SU-DHL-6 (cell line): ENCODE measurements at regions not wholly inside any gene's neighbourhood (a gene's known extent, or its start where the extent isn't known, plus 50 kb on each side); places are given as distances from the start of the nearest gene placed in this dataset.

Experiments
- CTCF ChIP-seq: fragments of 200-600 bp; sonication (generic); IDR thresholded peaks from one replicate; pipeline ENCODE4 v1.5.1; 2017; ENCODE audit warnings: antibody characterized with exemption, mild to moderate bottlenecking, low read length, moderate library complexity; ENCODE audit not compliant: insufficient read depth, poor library complexity, severe bottlenecking
- EZH2phosphoT487 ChIP-seq: fragments of 200-600 bp; sonication (generic), shearing (Covaris generic); conservative IDR thresholded peaks from 2 replicates; pipeline ENCODE4 v1.6.1; 2018; ENCODE audit warnings: mild to moderate bottlenecking, antibody characterized with exemption, low read length, moderate library complexity, mixed read lengths

GRCh38 chr1:163874070-163874469 is 552.3 kb downstream of the NUF2 start:
- no peak for TF ChIP-seq CTCF
- TF ChIP-seq EZH2phosphoT487 = no peak
